GM12864 (cell line): ENCODE measurements at regions not wholly inside any gene's neighbourhood (a gene's known extent, or its start where the extent isn't known, plus 50 kb on each side); places are given as distances from the start of the nearest gene placed in this dataset.

ENCODE experiments used
- DNase-seq: peaks from one replicate; pipeline ENCODE4 v3.0.0-alpha.2; 2011; ENCODE audit warnings: low read depth
- H3K4me3 ChIP-seq: 2 replicates; pipeline ENCODE4 v1.5.1; 2011; ENCODE audit warnings: mild to moderate bottlenecking, low read depth, low read length, control low read depth
- CTCF ChIP-seq: IDR thresholded peaks from 2 replicates; pipeline ENCODE4 v1.5.1; 2011; ENCODE audit warnings: low read depth, mild to moderate bottlenecking, moderate library complexity, low read length, control low read depth, inconsistent platforms; ENCODE audit errors: missing control alignments

DNA sequence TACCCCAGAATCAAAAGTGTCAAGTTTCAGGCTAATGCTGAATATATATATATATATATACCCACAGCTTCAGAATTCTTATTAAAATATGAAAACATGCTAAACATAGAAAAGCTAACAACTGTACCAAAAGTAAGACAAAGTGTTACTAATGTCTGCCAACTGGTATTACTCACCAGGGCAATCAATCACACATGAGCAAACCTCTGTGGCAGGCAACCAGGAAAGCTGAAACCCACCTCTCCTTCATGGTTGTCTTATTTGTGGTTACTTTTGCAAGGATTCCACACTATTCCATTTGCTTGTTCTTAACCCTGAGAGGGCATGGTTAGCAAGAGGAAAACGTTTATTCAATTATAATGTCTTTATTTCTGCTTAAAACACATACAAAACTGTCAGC lies 512.3 kb upstream of the MDFIC2 start:
- TF ChIP-seq CTCF = no peak
- no peak overlapping the region for H3K4me3 ChIP-seq
- DNase-seq = no peak

- H3K4me3 ChIP-seq = no peak overlapping the region
- no peak for TF ChIP-seq CTCF
- DNase-seq = no peak
These were observed 511.6 kb upstream of the MDFIC2 start for GRCh38 chr3:70824078-70824477.

- TF ChIP-seq CTCF = no peak
- DNase-seq = no peak
- H3K4me3 ChIP-seq = no peak overlapping the region
These were observed 511.2 kb upstream of the MDFIC2 start for GRCh38 chr3:70823622-70824021.

DNA sequence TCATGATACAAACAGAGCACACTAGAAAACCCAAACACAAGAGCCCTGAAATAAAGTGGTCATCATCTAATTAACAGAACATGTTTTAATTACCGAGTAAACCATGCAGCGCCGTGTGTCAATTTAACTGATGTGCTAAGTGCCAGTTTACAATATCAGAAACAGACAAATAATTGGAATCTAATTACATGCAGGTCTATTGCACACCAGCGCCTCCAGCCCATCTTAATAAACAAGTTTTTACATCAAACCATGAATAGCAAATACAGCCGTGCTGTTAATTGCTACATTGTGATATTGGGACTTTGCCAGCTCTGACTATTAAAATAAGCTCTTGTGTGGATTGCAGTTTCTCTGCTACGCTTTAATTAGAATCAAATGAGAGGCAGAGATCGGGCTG lies 510.2 kb upstream of the MDFIC2 start:
- no peak for TF ChIP-seq CTCF
- DNase-seq = no peak
- no peak overlapping the region for H3K4me3 ChIP-seq

DNA sequence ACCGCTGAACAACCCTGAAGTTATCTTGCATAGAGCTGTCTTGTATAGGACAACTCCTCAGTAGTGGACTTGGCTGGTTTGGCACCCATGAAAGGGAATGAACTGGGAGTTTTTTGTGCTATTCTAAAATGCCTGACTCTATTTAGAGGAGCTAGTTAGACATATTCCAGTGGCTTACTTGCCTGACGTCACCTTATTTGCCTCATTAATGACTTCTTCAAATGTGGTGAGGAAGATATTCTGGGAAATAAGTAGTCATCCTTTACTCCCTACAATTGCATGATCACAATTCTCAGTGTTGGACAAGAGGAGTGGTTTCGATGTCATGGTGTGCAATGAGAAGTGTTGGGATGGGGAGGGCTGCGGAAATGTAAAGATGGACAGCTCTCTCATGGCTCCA lies 509.2 kb upstream of the MDFIC2 start:
- H3K4me3 ChIP-seq = no peak overlapping the region
- TF ChIP-seq CTCF = no peak
- DNase-seq = no peak

DNA sequence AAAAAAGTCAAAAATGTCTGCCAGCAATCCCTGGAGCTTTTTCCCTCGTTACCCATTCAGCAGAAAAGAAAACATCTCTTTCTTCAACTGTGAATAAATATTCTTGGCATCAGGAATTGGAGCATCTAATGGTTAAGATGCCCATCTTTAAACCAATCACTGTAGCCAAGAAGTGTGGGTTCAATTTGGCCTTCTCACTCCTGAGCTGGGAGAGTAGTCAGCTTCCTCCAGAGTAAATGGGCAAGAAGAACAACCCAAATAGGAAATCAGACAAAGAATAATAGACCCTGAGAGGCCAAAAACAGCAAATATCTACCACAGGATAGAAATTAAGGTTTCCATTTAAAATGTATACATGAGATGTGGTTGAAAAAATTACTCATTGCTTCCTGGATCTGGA lies 508.0 kb upstream of the MDFIC2 start:
- H3K4me3 ChIP-seq = no peak overlapping the region
- no peak for TF ChIP-seq CTCF
- DNase-seq = no peak

GRCh38 chr3:70818145-70818544 lies 505.7 kb upstream of the MDFIC2 start:
- no peak for TF ChIP-seq CTCF
- no peak for DNase-seq
- no peak overlapping the region for H3K4me3 ChIP-seq
